NCI-H748 (cell line): ENCODE measurements at regions not wholly inside any gene's neighbourhood (a gene's known extent, or its start where the extent isn't known, plus 50 kb on each side); places are given as distances from the start of the nearest gene placed in this dataset.
"Not testable (repeated sequence)": the region's sequence is repeated elsewhere in the genome, so short reads cannot be mapped to it uniquely, and the experiment has no call there.

ENCODE experiments used
- DNase-seq: peaks from one replicate; lab custom pipeline; 2025; ENCODE audit not compliant: unreplicated experiment; lab: John Stamatoyannopoulos, UW

DNA sequence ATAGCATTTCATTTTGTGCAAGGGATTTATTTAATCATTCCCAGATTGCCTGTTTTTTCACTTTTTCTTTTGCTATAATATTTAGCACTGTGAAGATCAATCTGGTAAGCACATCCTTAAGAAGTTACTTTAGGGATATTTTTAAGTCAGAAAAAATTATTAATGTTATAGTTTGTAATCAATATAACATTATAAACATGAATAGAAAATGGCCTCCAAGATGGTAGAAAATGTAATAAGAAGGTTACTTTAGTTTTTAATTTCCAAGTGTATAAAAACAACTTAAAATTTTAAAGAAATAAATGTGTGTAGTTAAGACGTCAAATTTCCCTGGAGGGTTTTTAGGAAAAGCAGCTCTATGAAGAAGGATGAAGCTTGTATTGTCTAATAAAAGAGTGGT is 81.9 kb upstream of the SERPINE2 start:
- no peak for DNase-seq

DNA sequence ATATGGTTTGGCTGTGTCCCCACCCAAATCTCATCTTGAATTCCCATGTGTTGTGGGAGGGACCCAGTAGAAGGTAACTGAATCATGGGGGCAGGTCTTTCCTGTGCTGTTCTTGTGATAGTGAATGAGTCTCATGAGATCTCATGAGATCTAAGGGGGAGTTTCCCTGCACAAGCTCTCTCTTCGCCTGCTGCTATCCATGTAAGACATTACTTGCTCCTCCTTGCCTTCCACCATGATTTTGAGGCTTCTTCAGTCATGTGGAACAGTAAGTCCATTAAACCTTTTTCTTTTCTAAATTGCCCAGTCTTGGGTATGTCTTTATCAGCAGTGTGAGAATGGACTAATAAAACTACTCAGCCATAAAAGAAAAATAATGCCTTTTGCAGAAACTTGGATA is 80.8 kb upstream of the SERPINE2 start:
- not testable (repeated sequence) for DNase-seq

DNA sequence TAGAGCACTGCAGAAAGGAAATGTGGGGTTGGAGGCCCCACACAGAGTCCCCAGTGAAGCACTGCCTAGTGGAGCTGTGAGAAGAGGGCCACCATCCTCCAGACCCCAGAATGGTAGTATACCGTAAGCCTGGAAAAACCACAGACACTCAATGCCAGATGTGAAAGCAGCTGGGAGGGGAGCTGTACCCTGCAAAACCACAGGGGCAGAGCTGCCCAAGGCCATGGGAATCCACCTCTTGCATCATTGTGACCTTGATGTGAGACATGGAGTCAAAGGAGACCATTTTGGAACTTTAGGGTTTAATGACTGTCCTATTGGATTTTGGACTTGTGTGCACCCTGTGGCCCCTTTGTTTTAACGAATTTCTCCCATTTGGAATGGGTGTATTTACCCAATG is 75.3 kb upstream of the SERPINE2 start:
- no peak for DNase-seq

DNA sequence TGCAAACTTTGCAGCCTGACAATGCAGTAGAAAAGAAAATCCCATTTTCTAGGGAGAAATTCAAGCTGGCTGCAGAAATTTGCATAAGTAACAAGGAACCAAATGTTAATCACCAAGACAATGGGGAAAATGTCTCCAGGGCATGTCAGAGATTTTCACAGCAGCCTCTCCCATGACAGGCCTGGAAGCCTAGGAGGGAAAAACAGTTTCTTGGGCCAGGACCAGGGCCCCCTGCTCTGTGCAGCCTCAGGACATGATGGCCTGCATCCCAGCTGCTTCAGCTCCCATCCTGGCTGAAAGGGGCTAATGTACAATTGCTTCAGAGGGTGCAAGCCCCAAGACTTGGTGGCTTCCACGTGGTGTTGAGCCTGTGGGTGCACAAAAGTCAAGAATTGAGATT is 74.8 kb upstream of the SERPINE2 start:
- DNase-seq: not testable (repeated sequence)

DNA sequence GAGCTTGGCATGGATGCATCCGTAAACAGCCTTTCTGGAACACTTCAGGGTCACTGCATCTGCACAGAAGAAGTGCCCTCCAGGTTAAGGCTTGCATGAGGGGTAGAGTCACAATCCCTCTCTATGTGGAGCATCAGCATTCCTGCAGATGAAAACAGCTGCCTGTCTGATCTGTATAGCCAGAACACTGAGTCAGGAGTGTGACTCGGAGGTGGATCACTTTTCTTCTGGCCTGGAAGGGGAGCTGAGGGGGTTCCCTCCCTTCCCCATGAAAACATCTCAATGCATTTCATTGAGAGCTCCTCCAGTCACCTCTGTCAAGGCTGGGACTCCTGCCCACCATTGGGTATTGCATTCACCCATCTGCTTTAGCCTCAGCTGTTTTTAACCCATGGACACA is 72.5 kb upstream of the SERPINE2 start:
- no peak for DNase-seq

DNA sequence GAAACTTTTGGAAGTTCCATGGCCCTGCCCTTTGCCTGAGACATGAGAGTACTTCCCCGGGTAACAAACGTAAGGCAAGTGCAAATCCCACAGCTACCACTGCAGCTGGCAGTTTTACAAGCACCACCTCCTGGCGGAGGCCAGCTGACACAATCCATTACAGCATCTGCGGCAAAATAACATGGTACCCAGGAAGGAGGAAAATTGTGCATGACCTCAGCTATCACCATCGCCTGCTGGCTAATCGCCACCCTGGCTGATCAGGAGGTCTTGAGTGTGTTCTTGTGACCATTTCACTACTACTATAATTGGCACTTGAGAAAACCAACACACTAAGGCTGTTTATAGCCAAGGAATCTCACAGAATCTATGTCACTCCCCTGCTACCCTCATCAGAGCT is 71.7 kb upstream of the SERPINE2 start:
- no peak for DNase-seq

DNA sequence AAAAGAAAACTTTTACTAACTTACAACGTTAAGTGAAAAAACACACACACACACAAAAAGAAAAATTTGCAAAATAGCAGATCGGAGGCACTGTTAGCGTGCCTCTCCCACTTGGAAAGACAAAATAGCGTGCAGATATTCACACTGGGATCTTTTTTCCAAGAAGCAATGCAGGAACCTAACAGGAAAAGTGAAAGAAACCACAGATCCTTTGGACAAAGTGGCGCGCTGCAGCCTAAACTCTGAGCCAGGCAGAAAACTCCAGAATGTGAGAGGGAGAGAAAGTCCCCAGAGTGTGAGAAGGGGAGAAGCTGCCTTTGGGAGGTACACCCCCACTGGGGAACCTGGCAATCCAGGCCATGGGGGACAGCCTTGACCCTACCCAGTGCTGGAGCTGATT is 70.7 kb upstream of the SERPINE2 start:
- DNase-seq: no peak

DNA sequence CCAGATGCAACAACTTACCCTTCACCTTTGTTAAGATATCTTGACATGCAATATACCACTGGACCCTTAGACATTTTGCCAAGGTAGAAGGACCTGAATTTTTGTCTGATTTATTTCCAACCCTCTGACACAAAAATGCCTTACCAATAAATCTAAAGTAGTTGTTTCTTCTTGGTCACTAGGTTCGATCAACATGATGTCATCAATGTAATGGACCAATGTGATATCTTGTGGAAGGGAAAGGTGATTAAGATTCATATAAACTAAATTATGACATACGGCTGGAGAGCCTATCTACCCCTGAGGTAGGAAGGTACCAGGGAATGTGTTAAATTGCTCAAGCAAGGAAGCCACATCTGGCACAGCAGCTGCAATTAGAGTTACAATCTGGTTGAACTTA is 67.7 kb upstream of the SERPINE2 start:
- no peak for DNase-seq

DNA sequence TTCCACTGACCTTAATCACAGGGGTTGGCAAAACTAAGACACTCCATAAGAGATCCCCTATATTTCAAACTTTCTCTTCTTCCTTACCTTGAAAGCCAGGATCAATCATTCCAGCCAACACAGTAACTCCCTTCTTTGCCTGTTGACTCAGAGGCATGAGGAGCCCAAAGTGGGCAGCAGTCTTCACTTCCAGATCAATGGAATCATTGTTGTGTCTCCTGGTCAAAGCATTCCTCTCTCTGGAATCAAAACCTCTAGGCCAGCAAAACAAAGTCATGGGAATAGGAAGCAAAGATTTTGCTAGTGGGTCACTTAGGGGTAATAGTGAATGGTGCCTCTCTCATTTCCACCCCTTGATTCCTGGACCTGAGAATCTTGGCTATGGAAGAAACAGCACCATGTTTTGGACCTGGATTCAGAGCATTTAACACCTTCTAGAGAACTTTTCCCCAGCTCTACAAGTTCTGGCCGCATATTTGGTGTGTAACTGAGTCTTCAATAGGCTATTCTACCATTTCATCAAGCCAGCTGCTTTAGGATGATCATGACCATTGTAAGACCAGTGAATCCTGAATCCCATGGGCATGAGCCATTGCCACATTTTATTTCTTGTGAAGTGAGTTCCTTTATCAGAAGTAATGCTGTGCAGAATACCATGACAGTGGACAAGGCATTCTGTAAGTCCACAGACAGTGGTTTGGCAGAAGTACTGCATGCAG is 65.7 kb upstream of the SERPINE2 start:
- DNase-seq: no peak

DNA sequence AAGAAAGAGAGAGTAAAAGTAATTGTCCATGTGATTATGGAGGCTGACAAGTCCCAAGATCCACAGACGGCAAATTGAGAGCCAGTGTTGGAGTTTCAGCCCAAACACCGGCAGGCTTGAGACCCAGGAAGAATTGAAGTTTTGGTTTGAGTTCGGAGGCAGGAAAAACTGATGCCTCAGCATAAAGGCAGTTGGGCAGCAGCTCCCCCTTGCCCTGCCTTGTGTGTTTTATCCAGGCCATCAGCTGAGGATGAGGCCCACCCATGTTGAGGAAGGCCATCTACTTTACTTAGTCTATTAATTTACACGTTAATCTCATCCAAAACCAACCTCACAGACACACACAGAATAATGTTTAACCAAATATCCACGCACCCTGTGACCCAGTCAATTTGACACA is 64.6 kb upstream of the SERPINE2 start:
- no peak for DNase-seq

DNA sequence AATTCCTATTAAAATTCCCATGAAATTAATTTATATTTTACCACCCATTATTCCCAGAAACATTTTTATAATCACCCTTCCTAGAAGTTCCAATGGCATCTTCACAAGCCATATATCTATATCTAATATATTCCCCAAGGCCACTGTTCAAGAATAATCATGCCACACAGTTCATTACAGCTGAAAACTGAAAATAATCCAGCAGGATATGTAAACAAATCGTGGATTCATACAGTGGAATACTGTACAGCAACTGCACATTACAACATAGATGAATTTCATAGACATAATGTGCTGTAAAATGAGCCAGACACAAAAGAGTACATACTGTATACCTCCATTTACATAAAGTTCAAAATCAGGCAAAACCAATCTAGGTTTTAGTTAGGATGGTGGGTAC is 63.9 kb upstream of the SERPINE2 start:
- DNase-seq: no peak

DNA sequence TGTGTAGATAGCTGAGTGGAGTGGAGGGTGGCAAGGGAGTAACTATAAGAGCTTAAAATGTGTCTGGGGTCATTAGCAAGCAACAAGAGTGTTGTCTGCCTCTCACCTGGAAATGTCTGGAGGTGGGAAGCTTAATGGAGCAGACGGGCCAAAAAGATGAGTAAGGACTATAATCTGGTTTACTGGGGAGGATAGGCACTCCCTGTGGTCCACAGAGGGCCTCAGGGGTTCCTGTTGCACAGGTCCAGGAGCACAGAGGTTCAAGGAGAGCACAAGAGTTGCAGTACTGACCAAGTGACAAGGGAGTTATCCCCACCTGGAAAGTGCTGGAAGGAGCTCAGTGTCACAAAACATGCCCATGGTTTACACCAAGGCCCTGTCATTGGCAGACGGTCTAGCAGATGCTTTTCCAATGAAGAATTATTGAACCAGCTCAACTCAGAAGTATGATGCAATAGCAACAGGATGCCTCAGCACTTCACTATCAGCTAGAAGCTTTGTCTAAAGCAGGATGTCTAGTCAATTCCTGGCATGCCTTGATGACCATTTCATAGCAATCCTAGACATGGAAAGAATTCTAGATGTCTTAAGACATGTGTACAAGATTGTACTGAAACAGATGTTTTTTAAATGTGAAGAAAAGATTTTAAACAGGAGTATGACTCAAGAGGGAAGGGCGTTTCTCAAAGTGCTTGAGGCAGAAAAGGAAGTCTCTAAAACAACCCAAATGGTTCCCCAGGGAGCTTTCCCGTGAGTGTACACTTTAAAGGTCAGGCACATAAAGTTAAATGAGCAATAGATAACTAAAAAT is 62.9 kb upstream of the SERPINE2 start:
- no peak for DNase-seq

DNA sequence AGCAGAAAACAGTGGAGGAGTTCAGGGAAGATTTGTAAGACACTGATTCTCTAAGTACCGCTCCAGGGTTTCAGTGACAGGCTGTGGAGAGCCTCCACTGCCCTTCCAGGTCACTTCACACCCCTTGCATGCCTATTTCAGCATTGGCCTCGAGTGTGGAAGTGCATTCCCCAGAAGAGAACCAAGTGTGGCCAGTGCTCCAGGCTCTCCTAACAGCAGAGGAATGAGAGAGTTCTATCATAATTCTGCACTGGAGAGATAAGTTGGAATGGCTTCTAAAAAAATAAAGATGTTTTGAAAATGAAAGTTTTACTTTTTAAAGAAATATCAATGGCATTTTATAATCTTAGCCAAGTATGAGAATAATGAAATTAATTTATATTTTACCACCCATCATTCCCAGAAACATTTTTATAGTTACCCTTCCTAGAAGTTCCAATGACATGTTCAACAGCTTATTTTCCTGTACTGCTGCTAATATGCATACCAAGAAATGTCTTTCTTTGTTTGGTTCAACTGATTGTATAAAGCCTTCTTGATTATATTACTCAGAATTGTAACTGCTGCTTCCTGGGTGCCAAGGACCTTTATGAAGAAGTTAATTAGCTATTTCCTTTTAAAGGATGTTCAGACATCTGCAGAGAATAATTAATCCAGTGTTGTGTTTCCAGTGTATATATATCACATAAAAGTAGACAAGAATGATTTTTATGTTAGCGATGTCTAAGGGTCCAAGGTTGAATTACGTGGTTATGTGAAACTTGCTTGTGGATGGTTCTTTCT is 61.0 kb upstream of the SERPINE2 start:
- no peak for DNase-seq

DNA sequence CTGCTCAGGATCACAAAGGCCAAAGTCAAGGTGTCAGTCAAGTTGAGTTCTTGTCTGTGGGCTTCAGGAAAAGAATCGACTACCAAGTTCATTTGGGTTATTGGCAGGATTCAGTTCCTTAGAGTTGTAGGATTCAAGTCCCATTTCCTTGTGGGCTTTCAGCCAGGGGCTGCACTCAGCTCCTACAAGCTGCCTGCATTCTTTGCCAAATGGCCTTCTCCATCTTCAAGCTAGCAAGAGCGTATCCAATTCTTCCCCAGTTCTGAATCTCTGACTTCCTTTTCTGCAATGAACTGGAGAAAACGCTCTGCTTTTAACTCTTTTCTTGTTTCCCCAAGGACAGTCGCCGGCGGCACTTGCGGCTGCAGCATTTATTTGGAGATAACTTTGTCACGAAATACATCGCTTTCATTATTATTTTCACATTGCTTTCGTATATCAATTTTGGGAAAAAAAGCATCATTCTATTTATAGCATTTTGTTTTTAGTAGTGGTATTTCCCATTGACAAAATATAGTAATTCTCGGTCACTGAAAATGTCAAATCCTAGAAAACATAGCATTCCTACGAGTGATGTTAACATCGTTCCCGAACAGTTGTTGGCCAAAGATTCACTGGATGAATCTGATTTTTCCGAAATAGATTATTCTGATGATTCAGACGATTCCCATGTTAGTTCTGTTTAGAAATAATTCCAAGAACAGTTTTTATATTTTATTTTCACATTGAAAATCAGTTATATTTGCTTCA is 59.6 kb upstream of the SERPINE2 start:
- no peak for DNase-seq

DNA sequence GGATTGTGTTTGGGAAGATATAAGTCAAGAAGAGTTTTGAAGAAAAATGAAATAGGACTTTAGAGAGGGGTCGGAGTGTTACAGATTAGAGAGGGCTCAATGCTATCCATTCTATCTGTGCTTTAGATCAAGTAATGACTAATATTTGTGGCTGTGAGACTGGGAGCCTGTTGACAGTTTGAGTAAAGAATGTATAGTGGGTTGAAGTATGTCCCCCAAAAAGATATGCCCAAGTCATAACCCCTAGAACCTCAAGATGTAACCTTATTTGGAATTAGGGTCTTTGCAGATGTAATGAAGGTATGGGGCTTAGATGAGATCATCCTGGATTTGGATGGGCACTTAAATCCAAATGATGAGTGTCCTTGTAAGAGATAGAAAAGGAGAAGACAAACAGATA is 55.3 kb upstream of the SERPINE2 start:
- DNase-seq: no peak

DNA sequence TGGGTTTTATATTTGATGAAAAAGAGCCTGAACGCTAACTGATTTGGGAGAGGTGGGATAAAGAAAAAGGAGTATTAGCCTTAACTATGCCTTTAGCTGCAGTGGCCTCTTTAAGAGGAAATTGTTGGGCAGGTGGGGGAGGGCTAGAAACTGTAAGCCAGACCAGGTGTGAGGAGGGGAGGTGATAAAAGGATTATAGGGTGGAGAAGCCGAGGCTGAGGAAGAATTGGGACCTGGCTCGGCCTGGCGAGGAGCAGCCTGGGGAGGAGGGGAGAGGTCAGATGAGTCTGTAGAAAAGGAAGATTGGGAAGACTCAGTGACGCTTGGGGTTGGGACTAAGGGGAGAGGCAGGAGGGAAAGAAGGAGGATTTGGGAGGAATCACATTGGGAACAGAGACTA is 52.6 kb upstream of the SERPINE2 start:
- not testable (repeated sequence) for DNase-seq

DNA sequence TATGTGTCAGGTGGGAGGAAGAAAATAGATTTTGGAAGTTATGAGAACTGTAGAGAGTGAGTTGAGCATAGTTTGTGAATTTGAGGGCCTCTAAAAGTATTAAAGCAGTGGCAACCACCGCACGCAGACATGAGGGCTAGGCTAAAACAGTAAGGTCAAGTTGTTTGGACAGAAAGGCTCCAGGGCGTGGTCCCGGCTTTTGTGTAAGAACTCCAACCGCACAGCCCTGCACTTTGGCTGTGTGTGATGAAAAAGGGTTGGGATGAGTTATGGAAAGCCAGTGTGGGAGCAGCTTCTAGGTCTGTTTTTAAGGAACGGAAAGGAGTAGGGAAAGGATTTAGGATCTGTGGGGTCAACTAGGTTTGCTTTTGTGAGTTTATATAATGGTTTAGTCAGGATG is 50.5 kb upstream of the SERPINE2 start:
- DNase-seq: not testable (repeated sequence)
